Effector CD4-positive, alpha-beta T cell (primary cell): ENCODE measurements at regions not wholly inside any gene's neighbourhood (a gene's known extent, or its start where the extent isn't known, plus 50 kb on each side); places are given as distances from the start of the nearest gene placed in this dataset.
"Not testable (repeated sequence)": the region's sequence is repeated elsewhere in the genome, so short reads cannot be mapped to it uniquely, and the experiment has no call there.

Experiments used
- DNase-seq: peaks from one replicate; pipeline ENCODE4 v3.0.0-alpha.2; 2020

DNA sequence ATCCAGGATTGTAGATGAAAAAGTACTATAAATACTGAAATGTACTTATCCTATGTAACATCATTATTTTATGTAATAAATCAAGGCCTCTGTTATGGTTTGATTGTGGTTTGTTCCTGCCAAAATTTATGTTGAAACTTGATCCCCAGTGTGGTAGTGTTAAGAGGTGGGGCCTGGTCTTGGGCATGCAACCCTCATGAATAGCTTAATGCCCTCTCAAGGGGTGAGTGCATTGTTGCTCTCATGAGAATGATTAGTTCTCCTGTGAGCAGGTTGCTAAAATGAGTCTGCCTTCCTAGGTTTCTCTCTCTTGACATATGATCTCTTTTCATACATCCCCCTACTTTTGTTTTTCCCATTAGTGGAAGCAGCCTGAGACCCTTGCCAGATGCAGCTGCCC, 915.4 kb downstream of the TSN start:
- DNase-seq, result no peak

DNA sequence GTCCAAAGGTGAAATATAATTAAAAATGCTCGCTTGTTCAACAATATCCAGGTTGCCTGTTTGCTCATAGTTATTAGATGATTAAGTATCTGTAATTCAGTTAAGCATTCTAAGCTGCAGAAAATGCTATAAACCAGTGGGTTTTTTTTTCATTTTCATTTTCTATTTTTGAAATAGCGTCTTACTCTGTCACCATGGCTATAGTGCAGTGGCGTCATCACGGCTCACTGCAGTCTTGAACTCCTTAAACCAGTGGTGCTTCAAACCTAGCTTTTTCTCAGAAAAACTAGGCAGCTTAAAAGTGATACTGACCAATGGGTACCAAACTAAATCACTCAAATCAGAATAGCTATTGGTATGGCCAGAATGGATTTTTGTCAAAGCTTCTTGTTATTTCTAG, 925.2 kb downstream of the TSN start:
- no peak for DNase-seq

DNA sequence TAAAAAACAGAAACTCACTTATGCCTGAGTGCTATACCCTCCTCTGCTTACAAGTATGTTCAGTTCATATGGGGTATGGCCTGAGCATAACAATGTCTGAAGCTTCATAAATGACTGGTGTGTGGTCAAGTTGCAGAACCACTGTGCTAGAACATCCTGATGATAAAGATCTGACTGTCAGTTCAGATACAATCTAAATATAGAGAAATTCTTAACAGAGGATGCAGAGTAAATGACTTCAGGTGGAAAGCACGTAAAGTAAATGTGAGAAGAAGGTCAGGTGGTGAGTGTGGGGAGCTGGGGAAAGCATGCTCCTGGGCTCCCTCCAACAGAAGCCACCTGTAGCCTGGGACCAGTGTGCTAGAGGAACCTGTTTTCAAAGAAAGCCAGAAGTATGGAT, 926.2 kb downstream of the TSN start:
- no peak for DNase-seq

DNA sequence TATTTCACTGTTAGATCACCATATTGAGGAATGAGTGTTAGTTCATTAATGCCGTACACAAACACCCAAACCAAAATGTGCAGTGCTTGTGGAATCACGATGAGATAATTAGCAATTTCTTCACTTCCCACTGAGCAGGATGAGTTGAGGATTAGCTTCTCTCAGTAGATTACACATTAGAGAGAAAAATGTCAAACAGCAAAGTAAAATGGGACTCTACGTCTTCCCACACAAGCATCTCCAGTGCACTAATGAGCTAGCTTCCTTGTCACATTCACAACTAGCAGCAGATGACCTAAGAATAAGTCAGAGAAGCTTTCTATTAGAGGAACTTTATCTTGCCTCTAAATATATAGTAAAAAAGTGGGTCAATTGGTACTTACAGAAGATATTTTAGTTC, 926.9 kb downstream of the TSN start:
- no peak for DNase-seq

- no peak for DNase-seq
These were observed 927.6 kb downstream of the TSN start for GRCh38 chr2:122683018-122683417.

DNA sequence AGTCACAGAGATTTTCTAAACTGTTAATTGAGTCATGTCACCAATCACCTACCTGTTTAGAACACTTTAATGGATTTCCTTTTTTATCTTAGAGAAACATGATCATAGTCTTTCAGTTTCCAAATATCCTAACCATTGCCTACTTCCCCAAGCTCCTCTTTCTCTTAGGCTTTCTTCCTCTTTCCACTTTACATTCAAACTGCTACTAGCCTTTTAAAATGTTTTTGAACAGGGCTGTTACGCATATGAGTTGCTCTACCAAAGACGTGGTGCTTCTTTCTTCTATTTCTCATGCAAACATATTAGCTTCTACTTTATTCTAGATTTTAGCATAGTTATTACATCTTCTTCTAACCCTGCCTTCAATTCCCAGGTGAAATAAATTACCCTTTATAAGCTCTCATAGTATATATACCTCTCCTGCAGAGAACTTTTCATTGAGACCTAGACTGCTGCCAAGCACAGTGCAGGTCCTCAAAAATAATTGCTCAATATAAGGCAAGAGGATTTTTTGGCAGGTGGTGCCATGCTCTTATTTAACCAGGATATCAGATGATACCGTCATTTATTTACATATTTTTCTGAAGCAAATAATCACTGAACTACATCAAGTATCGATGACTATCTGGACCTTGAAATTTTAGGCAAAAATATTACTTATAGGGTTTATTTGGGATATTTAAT, 937.1 kb downstream of the TSN start:
- no peak for DNase-seq

DNA sequence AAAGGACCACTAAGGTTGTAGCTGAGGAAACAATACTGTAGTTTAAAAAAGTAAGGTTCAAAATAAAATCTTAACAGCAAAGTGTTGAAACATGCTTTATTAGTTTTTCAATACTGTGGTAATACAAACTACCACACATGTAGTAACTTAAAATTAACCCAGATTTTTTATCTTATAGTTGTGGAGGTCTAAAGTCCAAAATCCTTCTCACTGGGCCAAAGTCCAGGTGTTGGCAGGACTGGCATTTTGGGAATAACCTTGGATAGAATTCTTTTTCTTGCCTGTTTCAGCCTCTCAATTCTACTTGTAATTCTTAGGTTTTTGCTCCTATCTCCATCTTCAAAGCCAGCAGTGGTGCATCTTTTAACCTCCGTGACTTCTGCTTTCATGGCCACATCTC, 942.0 kb downstream of the TSN start:
- no peak for DNase-seq

DNA sequence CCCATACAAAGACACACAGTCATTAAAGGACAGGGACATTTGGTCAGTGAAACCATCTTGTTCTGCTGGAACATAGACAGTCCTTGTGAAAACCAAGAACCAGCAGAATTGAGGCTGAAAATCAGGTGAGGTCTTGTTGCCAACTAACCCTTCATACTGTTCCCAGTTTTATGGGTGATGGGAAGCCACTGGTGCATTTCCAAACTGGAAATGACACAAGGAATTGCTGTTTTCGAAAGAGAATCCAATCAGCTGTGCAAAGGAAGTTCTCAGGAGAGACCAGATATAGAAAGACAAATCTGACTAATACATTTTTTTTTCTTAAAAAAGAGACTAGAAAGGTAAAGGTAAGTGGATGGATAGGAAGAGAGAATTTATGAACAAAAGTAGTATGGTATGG, 948.2 kb downstream of the TSN start:
- no peak for DNase-seq

GRCh38 chr2:122704109-122704563, 948.7 kb downstream of the TSN start:
- DNase-seq, result no peak

- DNase-seq, result no peak
These were observed 950.3 kb downstream of the TSN start for GRCh38 chr2:122705746-122706145.

DNA sequence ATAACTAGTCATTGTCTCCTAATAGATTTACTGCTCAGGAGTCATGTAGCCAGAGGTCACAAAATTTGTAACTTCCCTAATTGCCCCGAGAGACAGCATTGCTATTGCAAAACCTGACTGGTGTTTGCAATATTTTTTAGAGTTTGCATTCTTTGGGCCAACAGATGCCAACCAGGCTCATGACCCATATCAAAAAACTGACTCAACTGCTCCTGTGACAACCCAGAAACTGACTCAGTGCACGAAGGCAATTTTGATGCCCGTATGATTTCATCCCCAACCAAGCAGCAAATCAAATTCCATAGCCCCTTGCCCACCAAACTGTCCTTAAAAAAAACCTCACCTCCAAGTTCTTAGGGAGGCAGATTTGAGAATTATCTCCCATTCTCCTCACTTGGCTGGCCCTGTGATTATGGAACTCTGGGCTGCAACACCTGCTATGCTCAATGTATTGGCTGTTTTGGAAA, 951.3 kb downstream of the TSN start:
- no peak for DNase-seq

DNA sequence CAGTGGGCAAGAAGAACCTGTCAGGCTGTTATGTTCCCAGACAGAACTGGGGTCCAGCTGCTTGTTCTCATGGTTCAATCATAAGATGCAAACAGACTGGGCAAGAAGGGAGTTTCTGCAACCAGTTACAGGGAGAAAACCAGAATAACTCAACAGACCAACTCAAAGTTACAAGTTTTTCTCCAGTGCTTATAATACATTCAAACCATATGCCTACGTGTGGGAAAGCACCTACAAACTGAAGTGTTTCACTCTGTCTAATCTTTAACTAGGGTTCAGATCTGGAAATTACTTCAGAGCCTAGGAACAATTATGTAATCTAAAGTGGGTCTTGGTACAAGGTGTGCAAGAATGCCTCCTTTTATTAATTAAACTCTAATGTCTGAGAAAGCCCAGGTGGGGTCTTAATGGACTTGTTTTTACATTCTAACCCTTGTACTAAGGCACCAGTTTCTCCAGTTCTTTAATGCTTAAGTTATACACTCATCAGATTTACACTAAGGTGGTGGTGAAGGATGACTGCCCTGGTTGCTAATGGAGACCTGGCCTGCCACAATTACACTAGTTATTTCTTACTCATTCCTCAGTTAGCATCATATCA, 951.9 kb downstream of the TSN start:
- no peak for DNase-seq

- DNase-seq, result no peak
These were observed 954.6 kb downstream of the TSN start for GRCh38 chr2:122710049-122710448.

DNA sequence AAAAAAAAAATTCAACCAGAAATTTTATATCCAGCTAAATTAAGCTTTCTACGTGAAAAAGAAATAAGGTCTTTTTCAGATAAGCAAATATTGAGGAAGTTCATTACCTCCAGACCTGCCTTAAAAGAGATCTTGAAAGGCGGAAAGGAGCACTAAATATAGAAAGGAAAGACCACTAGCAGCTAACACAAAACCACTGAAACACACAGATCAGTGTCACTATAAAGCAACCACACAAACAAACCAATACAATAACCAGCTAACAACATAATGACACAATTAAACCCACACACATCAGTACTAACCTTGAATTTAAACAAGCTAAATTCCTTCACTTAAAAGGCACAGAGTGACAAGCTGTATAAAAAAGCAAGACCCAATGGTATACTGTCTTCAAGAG, 958.3 kb downstream of the TSN start:
- no peak for DNase-seq

GRCh38 chr2:122720822-122721221, 965.4 kb downstream of the TSN start:
- DNase-seq, result not testable (repeated sequence)

- no peak for DNase-seq
These were observed 979.4 kb downstream of the TSN start for GRCh38 chr2:122734766-122735424.

- no peak for DNase-seq
These were observed 980.8 kb downstream of the TSN start for GRCh38 chr2:122736279-122736678.

DNA sequence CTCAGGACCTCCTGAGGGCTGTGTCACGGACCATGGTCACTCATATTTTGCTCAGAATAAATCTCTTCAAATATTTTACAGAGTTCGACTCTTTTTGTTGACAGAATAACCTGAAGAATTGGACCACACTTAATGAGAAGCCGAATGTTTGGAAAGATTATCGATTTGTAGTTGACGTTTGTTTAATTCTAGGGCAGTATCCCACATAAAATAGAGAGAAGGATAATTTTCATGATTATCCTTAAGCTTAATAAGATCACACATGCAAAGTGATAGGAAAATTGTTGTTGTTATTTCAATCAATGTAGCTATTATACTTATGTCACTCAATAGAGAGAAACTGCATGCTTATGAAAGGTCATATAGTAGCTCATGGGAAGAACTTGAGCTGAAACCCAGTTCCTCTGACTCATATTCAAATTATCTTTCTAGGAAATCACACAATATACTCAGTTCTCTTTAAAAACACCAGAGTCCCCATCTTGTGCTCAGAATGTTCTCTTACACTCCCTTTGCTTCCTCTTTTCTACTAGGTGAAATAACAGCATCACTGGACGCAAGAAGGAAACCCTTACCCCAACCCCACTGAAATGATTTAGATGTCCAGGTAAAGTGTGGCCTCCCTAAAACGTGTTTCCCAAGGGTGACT, 982.1 kb downstream of the TSN start:
- DNase-seq, result no peak

DNA sequence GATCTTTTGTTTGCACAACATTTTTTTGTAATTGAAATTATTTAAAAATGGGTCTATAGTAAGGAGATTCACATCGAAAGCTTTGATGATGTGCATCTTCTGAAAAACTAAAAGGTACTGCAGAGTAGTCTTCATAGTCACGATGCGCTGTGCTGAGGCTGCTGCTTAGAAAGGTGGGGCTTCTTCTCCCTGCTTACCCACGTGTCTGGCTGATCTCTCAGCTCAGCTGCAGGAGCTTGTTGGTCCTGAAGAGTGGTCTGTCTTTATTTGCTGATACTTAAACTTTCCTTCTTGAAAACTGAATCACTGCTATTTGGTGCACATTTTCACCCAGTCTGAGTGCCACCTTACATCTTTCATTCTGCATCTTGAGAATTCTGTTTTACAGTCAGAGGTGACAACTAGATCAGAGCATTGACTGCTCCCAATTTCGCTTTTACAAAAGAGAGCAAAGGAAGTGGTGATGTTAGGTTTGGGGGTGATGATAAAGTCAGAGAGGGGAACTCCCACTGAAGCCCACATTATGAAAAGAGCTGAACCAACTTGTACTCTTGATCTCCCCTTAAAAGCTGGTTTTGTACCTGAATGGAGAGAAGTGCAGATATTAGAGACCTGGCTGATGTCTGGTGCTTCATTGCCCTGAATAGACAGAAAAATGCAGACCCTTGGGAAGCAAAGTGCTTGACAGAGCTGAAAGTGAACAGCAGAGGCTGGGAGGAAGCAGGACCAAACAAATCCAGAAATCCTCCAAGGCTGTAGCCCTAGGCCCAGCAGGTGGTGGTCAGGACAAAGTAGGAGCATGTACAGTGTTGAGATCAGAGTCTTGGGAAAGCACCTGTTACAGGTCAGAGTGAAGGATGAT, 984.5 kb downstream of the TSN start:
- DNase-seq, result no peak

DNA sequence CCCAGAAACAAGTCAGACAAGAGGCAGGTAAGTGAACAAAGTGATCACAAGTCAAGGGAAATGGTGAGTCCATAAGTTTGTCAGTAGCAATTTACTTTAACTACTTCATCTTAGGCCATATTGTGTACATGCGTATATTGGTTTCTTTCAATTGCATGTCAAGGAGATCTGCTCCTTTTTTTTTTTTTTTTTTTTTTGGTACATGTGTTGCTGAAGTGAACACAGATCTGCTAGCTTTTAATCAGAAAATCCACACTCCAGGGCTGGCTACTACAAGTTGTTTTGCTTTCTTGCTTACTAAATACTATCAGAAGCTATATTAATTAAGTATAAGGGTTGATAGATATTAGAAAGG, 985.1 kb downstream of the TSN start:
- no peak for DNase-seq

DNA sequence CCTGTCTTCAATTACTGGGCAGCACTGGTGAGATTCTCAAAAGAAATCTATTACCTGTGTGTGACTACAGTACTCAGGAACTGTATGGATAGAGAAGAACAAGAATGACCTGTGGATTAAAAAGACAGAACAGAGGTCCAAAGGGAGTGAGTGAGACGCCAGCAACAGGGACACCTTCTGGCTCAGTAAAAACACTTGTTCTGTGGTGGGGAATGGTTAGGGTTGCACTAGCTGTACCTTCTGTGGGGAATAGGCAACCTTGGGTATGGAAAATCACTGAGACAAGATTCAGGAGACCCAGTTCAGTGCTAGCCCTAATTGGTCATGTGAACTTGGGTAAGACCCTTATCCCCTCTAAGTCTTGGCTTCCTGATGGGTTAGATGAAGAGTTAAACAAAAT, 986.0 kb downstream of the TSN start:
- no peak for DNase-seq

DNA sequence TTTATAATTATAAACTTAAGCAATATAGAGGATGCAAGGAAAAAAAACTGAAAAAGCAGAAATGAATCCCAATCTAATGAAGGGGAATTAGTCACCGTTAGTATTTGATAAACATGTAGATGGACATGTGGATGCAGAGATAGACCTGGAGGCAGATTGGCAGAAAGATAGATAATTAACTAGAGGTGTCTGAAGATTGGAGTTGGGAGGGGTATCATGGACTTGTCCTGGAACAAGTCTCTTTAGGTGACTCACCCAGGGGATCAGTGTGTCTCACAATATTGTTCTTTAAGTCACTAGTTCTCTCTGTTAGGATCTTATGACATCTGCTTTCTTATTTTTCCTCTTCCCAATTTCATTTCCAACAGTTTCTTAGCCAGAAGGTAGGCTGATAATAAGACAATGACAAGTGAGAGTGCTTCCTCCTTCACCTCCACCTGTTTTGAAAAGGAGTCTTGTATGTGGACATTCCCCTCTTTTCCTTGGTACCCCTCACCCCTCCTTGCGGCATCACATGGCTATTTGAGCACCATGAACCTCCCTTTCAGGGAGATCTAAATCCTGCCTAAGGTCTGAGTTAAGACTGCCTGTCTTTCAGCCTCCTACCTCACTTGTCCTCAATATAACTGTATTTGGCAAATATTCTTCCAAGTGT, 987.7 kb downstream of the TSN start:
- no peak for DNase-seq
